Chondrocyte (in vitro differentiated cells): ENCODE measurements at regions not wholly inside any gene's neighbourhood (a gene's known extent, or its start where the extent isn't known, plus 50 kb on each side); places are given as distances from the start of the nearest gene placed in this dataset.
"Not testable (repeated sequence)": the region's sequence is repeated elsewhere in the genome, so short reads cannot be mapped to it uniquely, and the experiment has no call there.

Source experiments
- DNase-seq: peaks from one replicate; pipeline ENCODE4 v3.0.0; 2021; ENCODE audit warnings: mixed read lengths, low spot score
- H3K27ac Mint-ChIP-seq: one replicate; pipeline ENCODE4 v1.8.0; 2021; ENCODE audit warnings: mild to moderate bottlenecking, moderate library complexity, mixed read lengths; ENCODE audit not compliant: unreplicated experiment
- H3K27me3 Mint-ChIP-seq: 2 replicates; pipeline ENCODE4 v1.8.0; 2021; ENCODE audit warnings: low read depth, mixed read lengths
- H3K36me3 Mint-ChIP-seq: 2 replicates; pipeline ENCODE4 v1.8.0; 2021; ENCODE audit warnings: low read depth, mixed read lengths
- H3K4me1 Mint-ChIP-seq: 2 replicates; pipeline ENCODE4 v1.8.0; 2021; ENCODE audit warnings: low read depth, mild to moderate bottlenecking, mixed read lengths
- H3K4me3 Mint-ChIP-seq: one replicate; pipeline ENCODE4 v1.8.0; 2021; ENCODE audit warnings: mild to moderate bottlenecking, moderate library complexity, mixed read lengths; ENCODE audit not compliant: unreplicated experiment
- H3K9me3 Mint-ChIP-seq: 2 replicates; pipeline ENCODE4 v1.8.0; 2021; ENCODE audit warnings: low read depth, mixed read lengths
- TF ChIP-seq, protein P1 (sequence below): fragments of 200-600 bp; sonication (generic); IDR thresholded peaks from 2 replicates; pipeline ENCODE4 v1.5.0; 2021; ENCODE audit warnings: antibody characterized with exemption, mild to moderate bottlenecking, moderate library complexity

DNA sequence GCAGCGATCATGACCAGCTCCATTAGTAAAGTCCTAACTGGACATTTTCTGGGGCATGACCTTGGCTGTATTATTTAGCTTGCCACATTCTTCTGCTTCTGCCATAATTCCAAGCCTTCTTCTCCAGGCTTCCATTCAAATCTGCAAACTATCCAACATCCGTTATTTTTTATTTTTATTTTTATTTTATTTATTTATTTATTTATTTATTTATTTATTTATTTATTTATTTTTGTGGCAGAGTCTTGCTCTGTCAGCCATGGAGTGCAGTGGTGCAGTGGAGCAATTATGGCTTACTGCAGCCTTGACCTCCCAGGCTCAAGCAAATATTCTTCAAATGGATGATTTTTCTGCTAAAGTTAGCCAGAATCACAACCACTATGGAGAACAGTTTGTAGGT, 187.2 kb upstream of the CDK1 start:
- no peak overlapping the region for H3K4me3 Mint-ChIP-seq
- H3K27me3 Mint-ChIP-seq = peaks cover 10% of the 10 kb centered on the region
- no peaks in the 10 kb centered on the region for H3K9me3 Mint-ChIP-seq
- no peak for DNase-seq
- no peaks in the 10 kb centered on the region for H3K36me3 Mint-ChIP-seq
- TF ChIP-seq, protein P1, sequence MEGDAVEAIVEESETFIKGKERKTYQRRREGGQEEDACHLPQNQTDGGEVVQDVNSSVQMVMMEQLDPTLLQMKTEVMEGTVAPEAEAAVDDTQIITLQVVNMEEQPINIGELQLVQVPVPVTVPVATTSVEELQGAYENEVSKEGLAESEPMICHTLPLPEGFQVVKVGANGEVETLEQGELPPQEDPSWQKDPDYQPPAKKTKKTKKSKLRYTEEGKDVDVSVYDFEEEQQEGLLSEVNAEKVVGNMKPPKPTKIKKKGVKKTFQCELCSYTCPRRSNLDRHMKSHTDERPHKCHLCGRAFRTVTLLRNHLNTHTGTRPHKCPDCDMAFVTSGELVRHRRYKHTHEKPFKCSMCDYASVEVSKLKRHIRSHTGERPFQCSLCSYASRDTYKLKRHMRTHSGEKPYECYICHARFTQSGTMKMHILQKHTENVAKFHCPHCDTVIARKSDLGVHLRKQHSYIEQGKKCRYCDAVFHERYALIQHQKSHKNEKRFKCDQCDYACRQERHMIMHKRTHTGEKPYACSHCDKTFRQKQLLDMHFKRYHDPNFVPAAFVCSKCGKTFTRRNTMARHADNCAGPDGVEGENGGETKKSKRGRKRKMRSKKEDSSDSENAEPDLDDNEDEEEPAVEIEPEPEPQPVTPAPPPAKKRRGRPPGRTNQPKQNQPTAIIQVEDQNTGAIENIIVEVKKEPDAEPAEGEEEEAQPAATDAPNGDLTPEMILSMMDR = no peak
- H3K27ac Mint-ChIP-seq = no peak overlapping the region
- H3K4me1 Mint-ChIP-seq = no peaks in the 10 kb centered on the region

DNA sequence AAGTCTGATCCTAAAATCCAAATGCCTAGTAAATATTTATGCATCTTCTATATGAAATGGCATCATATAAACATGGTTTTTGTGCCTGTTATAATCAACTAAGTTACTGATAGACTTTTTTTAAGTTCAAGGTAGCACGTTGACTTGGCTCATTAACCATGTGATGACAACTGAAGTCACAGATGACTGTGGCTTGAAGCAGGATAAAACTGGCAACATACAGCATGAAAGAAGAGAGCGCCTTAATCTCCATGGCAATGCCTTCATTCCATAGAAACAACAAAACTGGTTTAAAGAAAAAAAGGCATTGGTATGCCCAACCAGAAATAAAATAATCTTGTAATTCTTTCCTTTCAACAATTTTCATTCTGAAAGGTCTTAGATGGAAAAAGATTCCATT, 188.9 kb upstream of the CDK1 start:
- Mint-ChIP-seq H3K4me3 (no peak overlapping the region), H3K4me1 (no peaks in the 10 kb centered on the region), H3K9me3 (no peaks in the 10 kb centered on the region), H3K27ac (no peak overlapping the region), H3K36me3 (no peaks in the 10 kb centered on the region), H3K27me3 (peaks cover 3% of the 10 kb centered on the region)
- DNase-seq = no peak
- TF ChIP-seq, protein P1 = no peak

DNA sequence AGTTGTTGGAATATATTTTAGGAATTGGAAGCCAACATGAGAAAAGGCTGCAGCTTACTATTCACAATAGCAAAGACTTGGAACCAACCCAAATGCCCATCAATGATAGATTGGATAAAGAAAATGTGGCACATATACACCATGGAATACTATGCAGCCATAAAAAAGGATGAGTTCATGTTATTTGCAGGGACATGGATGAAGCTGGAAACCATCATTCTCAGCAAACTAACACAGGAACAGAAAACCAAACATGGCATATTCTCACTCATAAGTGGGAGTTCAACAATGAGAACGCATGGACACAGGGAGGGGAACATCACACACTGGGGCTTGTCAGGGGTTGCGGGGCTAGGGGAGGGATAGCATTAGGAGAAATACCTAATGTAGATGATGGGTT, 192.1 kb upstream of the ANK3 start:
- H3K27ac Mint-ChIP-seq, H3K9me3 Mint-ChIP-seq, DNase-seq, H3K27me3 Mint-ChIP-seq, H3K4me3 Mint-ChIP-seq, H3K36me3 Mint-ChIP-seq, H3K4me1 Mint-ChIP-seq: not testable (repeated sequence)

DNA sequence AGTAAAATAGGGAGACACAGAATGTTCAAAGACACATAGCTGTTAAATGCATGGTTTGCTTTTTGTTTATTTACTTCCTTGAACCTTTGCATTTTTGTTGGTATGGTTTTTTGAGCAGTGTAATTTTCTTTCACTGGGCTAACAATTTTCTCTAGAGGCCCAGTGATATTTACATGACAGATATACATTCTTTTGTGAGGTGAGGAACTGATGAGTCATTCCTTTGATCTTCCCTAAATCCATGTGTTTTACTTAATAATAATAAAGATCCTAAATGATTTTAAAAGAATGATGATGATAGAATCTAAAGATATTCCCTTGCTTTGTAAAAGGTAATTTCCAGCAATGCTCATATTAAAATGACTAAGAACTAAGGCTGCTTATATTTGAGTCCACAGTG, 188.5 kb upstream of the ANK3 start:
- TF ChIP-seq, protein P1 = no peak
- Mint-ChIP-seq H3K4me3 (no peak overlapping the region), H3K9me3 (peaks cover 3% of the 10 kb centered on the region), H3K27ac (no peak overlapping the region), H3K27me3 (no peaks in the 10 kb centered on the region), H3K36me3 (no peaks in the 10 kb centered on the region), H3K4me1 (peaks cover 19% of the 10 kb centered on the region)
- no peak for DNase-seq

DNA sequence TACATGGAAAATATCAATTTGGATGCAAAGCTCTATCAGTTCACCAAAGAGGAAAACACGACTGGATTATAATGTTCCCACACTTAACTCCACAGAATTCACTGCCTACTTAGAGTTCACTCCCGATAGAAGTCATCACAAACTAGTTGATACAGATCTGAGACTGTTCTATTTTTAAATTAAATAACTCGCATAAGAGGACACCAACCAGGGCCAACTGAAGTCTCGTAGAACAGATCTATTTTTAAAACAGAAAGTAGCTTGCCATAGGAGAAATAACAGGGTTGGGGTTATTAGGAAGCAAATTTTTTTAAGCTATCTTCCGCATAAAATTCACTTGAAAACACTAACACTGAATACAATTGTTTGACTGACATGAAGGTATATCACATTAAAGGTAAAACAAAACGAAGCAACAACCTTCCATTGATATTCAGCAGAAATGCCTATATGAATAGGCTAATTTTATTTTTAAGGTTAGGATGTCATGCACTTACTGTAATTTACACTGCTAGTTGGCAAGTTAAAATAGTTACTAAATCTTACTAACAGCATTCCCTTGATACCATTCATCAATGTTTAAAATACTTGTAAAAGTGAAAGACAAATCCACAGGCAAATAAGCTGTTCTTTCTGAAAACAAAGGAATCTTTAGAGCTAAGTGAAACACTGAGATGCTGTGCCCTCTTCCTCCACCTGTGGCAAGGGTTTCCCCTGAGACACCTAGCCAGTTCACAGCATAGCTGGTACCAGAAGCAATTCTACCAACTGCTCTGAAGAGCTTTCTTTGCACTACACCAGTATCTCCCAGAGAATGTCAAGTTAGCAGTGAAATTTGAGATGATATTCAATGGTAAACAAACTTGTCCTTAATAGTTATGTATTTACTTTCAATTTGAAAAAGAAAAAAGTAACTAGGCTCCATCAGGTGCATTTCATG, 186.7 kb upstream of the ANK3 start:
- TF ChIP-seq, protein P1 = no peak
- no peaks in the 10 kb centered on the region for H3K27me3 Mint-ChIP-seq
- H3K4me3 Mint-ChIP-seq = peak overlapping the region; percentile 2
- peaks cover 3% of the 10 kb centered on the region for H3K9me3 Mint-ChIP-seq
- DNase-seq = no peak
- no peak overlapping the region for H3K27ac Mint-ChIP-seq
- H3K4me1 Mint-ChIP-seq = peaks cover 32% of the 10 kb centered on the region
- no peaks in the 10 kb centered on the region for H3K36me3 Mint-ChIP-seq

DNA sequence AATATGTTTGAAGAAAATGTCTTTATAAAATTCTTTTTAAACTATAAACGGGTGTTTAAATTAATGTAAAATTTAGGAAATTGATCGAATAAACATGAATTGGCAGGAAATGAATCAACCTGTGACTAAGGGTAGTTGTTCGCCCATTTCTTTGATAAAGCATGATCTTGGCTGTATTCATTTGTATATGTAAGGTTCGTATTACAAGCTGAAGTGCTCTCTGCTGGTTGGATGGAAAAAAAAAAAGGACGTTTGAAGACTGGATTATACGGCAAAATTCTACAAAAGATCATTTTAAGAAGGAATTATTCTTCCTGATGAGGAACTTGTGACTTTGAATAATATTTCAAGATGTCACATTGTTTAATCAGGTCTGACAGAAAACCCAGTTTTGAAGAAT, 185.4 kb upstream of the ANK3 start:
- DNase-seq = no peak
- Mint-ChIP-seq H3K4me1 (peaks cover 42% of the 10 kb centered on the region), H3K36me3 (no peaks in the 10 kb centered on the region), H3K27ac (no peak overlapping the region), H3K4me3 (no peak overlapping the region), H3K27me3 (no peaks in the 10 kb centered on the region), H3K9me3 (peaks cover 3% of the 10 kb centered on the region)
- TF ChIP-seq, protein P1 = no peak
